ENCODE measurements at regions not wholly inside any gene's neighbourhood (a gene's known extent, or its start where the extent isn't known, plus 50 kb on each side); places are given as distances from the start of the nearest gene placed in this dataset.

DNA sequence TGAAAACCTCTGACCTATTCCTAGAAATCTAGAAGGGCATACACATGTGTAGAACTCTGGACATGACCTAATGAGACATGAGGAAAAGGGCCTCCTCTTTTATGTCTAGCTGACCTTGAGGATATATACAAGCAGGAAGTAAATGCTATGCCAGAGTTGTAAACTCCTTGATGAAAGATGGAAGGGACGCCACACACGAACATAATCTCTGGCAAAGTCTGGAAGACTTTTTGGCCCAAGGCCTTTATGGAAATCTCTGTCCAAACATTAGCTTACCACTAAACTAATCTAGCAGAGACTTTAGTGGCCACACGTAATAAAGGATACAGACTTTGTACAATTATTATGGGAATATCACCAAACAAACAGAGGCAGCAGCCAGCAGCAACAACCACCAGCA, 138.1 kb upstream of the THSD7A start:
- no peaks in the 10 kb centered on the region for H3K27me3 ChIP-seq
- no peak for DNase-seq
- TF ChIP-seq POLR2A (IDR thresholded peaks at IDR 0.05), result no peak
- TF ChIP-seq, protein P1, sequence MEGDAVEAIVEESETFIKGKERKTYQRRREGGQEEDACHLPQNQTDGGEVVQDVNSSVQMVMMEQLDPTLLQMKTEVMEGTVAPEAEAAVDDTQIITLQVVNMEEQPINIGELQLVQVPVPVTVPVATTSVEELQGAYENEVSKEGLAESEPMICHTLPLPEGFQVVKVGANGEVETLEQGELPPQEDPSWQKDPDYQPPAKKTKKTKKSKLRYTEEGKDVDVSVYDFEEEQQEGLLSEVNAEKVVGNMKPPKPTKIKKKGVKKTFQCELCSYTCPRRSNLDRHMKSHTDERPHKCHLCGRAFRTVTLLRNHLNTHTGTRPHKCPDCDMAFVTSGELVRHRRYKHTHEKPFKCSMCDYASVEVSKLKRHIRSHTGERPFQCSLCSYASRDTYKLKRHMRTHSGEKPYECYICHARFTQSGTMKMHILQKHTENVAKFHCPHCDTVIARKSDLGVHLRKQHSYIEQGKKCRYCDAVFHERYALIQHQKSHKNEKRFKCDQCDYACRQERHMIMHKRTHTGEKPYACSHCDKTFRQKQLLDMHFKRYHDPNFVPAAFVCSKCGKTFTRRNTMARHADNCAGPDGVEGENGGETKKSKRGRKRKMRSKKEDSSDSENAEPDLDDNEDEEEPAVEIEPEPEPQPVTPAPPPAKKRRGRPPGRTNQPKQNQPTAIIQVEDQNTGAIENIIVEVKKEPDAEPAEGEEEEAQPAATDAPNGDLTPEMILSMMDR (IDR thresholded peaks at IDR 0.05), result no peak
- H3K9me3 ChIP-seq (replicated peaks in 1 of 3), result peaks cover 0 to 3% (median 0%) of the 10 kb centered on the region in 3 donors
- H3K36me3 ChIP-seq (replicated peaks in 1 of 2), result no peaks in the 10 kb centered on the region
- no peaks in the 10 kb centered on the region for H3K4me1 ChIP-seq (replicated peaks in 1 of 2)
- H3K4me3 ChIP-seq, result no peak overlapping the region
- 63 to 74% (median 71%) methylated on average over 3 of the region's 3 CpGs for WGBS, 4 donors
- no peak overlapping the region for H3K27ac ChIP-seq
- intact Hi-C loops (cut with DNase I), result no loop called here

DNA sequence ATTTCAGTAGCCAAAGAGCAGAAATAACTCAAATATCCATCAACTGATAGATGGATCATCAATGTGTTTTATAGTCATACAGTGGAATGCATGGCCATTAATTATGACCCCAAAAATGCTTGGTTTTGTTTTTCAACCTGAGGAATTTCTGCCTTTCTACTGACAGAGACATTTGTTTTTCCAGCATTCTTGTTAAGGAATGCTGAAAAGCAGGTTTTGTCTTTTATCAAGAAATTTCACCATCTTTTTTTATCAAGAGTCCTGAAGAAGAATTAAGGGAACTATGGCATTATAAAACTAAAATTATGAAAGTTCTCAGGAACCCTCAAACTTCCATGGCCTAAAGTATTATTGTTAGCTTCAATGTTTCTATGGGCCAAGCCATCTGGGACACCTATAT, 153.4 kb upstream of the THSD7A start:
- intact Hi-C loops (cut with DNase I), result no loop called here
- Histone ChIP-seq H3K27me3 (no peaks in the 10 kb centered on the region), H3K4me1 (replicated peaks in 1 of 2) (no peaks in the 10 kb centered on the region), H3K4me3 (no peak overlapping the region), H3K9me3 (replicated peaks in 1 of 3) (no peaks in the 10 kb centered on the region), H3K27ac (no peak overlapping the region), H3K36me3 (replicated peaks in 1 of 2) (no peaks in the 10 kb centered on the region)
- TF ChIP-seq, protein P1 (IDR thresholded peaks at IDR 0.05), result no peak
- no peak for TF ChIP-seq POLR2A (IDR thresholded peaks at IDR 0.05)
- no peak for DNase-seq

DNA sequence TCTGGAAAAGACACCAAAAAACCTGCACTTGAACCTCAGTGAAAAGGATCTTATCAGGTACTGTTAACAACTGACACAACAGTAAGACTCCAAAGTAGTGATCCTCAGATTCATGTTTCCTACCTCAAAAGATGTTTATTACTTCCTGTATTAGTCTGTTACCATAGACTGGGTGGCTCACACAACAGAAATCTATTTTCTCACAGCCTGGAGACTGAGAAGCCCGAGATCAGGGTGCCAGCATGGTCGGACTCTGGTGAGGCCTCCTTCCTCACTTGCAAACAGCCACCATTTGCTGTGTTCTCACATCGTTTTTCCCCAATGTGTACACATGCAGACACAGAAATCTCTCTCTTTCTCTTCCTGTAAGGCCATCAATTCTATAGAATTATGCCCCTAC, 154.0 kb upstream of the THSD7A start:
- Histone ChIP-seq H3K36me3 (replicated peaks in 1 of 2) (no peaks in the 10 kb centered on the region), H3K27ac (no peak overlapping the region), H3K9me3 (replicated peaks in 1 of 3) (no peaks in the 10 kb centered on the region), H3K27me3 (no peaks in the 10 kb centered on the region), H3K4me3 (no peak overlapping the region), H3K4me1 (replicated peaks in 1 of 2) (no peaks in the 10 kb centered on the region)
- DNase-seq, result no peak
- TF ChIP-seq POLR2A (IDR thresholded peaks at IDR 0.05), result no peak
- TF ChIP-seq, protein P1 (IDR thresholded peaks at IDR 0.05), result no peak
- 83 to 86% (median 85%) methylated on average over 3 of the region's 3 CpGs for WGBS, 4 donors
- intact Hi-C loops (cut with DNase I), result no loop called here

DNA sequence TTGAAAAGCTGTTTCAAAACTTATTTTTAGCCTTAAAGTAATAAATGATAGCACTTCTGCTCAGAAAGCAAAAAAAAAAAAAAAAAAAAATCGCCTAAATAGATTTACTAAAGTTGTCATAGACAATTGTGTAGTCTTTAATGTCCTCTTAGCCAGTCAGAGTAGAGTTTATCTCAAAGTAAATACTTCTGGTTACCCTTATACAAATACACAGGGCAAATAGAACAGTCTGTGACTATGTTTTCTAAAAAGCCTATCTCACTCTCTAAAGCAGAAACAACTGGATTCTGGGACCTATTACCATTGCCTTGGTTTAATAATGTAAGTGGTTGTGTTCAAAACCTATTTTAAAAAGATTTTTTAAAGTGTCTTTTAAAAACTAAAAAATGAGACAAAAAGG, 156.2 kb upstream of the THSD7A start:
- H3K4me3 ChIP-seq, result no peak overlapping the region
- DNase-seq, result no peak
- no peaks in the 10 kb centered on the region for H3K36me3 ChIP-seq (replicated peaks in 1 of 2)
- no peak overlapping the region for H3K27ac ChIP-seq
- no peaks in the 10 kb centered on the region for H3K9me3 ChIP-seq (replicated peaks in 1 of 3)
- WGBS, 4 donors, result 60 to 80% (median 64%) methylated on average over 1 of the region's 1 CpG
- intact Hi-C loops (cut with DNase I), result no loop called here
- no peaks in the 10 kb centered on the region for H3K27me3 ChIP-seq
- TF ChIP-seq, protein P1 (IDR thresholded peaks at IDR 0.05), result no peak
- no peak for TF ChIP-seq POLR2A (IDR thresholded peaks at IDR 0.05)
- H3K4me1 ChIP-seq (replicated peaks in 1 of 2), result no peaks in the 10 kb centered on the region

Data from adrenal gland (tissue), 9 donors.